ENCODE measurements at regions not wholly inside any gene's neighbourhood (a gene's known extent, or its start where the extent isn't known, plus 50 kb on each side); places are given as distances from the start of the nearest gene placed in this dataset.

GRCh38 chr10:1963341-1963740 is 226.0 kb upstream of the ADARB2 start:
- DNase-seq (ENCODE audit: low spot score) (no peak), ATAC-seq (no peak)
- intact Hi-C loops (cut with DNase I), result no loop called here

- intact Hi-C loops (cut with DNase I), result no loop called here
- ATAC-seq, result no peak
- no peak for DNase-seq (ENCODE audit: low spot score)
These were observed 224.7 kb upstream of the ADARB2 start for GRCh38 chr10:1961989-1962388.

DNA sequence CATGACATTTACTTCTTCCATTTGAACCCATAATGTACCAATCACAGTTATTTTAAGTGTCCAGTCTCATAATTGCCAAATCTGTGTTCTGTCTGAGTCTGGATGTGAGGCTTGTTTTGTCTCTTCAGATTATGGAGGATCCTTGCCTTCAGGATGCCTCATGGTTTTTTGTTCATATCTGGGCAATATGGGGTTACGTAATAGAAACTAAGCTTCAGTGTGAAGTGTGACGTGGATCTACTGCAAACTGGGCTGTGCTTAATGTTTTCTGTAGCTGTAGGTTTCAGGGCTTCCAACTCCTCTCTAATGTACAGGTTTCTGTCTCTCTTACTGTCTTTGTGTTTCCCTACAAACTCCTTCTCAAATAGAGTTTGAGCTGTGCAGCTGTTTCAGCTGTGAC is 223.7 kb upstream of the ADARB2 start:
- no peak for ATAC-seq
- intact Hi-C loops (cut with DNase I), result no loop called here

GRCh38 chr10:1957057-1957456 is 219.7 kb upstream of the ADARB2 start:
- ATAC-seq (no peak), DNase-seq (ENCODE audit: low spot score) (no peak)
- intact Hi-C loops (cut with DNase I), result no loop called here

More for the DNA sequence above, 223.7 kb upstream of the ADARB2 start:
- DNase-seq (ENCODE audit: low spot score), result no peak

GRCh38 chr10:1954300-1954699 is 217.0 kb upstream of the ADARB2 start:
- no peak for DNase-seq (ENCODE audit: low spot score)
- ATAC-seq, result no peak
- intact Hi-C loops (cut with DNase I), result no loop called here

DNA sequence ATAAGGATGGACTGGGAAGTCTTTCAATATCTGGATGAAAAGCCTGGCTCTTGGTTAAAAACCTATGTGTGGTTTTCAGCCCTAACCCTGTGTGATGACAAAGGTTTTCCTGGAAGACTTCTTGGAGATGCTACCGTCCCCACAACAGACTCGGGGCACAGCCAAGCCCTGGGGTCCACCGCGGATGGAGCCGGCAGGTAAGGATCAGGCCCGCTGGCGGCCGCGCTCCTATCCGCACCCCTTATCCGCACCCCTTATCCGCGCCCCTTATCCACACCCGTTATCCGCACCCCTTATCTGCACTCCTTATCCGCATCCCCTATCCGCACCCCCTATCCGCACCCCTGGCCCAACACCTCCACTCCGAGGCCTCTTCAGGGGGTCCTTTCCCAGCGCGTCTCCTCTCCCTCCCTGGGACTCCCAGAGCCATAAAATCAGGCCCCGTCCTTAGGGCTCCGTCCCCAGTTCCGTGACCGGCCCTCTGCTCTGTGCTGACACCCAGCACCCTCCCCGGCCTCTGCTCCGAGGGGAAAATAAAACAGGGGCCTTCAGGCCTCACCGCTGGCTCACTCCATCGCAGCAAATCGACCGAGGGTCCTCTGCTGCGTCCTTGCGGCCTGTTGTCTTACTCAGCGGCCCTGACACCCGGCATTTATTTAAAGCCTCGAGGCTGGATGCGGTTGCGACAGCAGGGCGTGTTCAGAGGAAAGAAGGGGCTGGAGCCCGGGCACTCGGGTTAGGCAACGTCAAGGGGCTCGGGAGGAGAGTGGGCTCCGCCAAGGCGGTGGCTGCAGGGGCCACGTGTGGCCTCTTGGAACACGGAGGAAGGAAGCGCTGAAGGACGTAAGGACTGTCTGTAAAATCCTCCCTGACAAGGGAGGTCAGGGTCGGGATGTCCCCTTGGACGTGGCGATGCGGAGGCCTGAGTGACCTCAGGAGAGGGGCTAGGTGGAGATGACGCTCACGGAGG is 215.1 kb upstream of the ADARB2 start:
- intact Hi-C loops (cut with DNase I), result no loop called here

GRCh38 chr10:1950803-1951495 is 213.6 kb upstream of the ADARB2 start:
- intact Hi-C loops (cut with DNase I), result no loop called here
- DNase-seq (ENCODE audit: low spot score) (no peak), ATAC-seq (peak; percentile 61)

More for the DNA sequence above, 215.1 kb upstream of the ADARB2 start:
- DNase-seq (ENCODE audit: low spot score) (no peak), ATAC-seq (no peak)

- DNase-seq (ENCODE audit: low spot score), result no peak
- intact Hi-C loops (cut with DNase I), result no loop called here
- ATAC-seq, result no peak
These were observed 210.2 kb upstream of the ADARB2 start for GRCh38 chr10:1947464-1948003.

- intact Hi-C loops (cut with DNase I), result no loop called here
- no peak for ATAC-seq
These were observed 207.2 kb upstream of the ADARB2 start for GRCh38 chr10:1944487-1944886.

GRCh38 chr10:1942478-1942877 is 205.2 kb upstream of the ADARB2 start:
- ATAC-seq, result no peak
- intact Hi-C loops (cut with DNase I), result no loop called here

More at GRCh38 chr10:1944487-1944886, 207.2 kb upstream of the ADARB2 start:
- no peak for DNase-seq (ENCODE audit: low spot score)

DNA sequence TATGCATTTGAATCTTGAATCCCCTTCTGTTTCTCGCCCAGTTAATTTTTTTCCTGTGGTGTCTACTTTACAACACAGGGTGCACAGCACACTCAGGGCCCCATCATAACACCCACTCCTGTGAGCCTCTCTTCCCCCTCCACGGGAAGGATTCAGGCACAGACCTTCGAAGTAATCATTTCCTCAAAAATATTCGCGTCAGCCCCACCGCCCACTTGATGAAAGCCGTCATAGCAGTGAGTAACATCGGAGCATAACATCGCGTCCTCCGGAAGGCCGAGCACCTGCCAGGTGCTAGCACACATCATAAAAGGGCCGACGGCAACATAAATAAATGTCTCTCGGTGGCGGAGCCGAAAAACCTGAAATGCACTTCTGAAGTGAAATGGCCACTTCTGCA is 201.7 kb upstream of the ADARB2 start:
- intact Hi-C loops (cut with DNase I), result no loop called here
- no peak for DNase-seq (ENCODE audit: low spot score)

More at GRCh38 chr10:1942478-1942877, 205.2 kb upstream of the ADARB2 start:
- no peak for DNase-seq (ENCODE audit: low spot score)

GRCh38 chr10:1938317-1938716 is 201.0 kb upstream of the ADARB2 start:
- DNase-seq (ENCODE audit: low spot score) (no peak), ATAC-seq (no peak)
- intact Hi-C loops (cut with DNase I), result no loop called here

More for the DNA sequence above, 201.7 kb upstream of the ADARB2 start:
- no peak for ATAC-seq

DNA sequence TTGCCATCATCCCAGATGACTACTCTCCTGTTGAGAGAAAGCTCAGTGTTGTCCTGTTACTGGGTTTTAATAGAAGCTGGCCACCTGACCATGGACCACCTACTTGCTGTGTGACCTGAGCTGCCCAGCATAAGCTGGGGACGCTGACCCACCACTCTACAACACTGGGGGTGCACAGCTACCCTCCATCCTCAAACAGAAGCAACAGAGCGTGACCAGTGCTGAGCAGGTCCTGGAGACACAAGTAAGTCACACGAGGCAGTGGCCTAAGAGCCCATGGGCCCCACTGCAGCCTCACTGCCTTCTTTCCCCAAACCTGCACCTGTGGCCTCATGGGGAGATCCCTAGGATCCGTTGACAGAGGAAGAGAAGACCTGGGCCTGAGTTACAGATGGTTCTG is 198.6 kb upstream of the ADARB2 start:
- ATAC-seq, result no peak
- intact Hi-C loops (cut with DNase I), result no loop called here
- DNase-seq (ENCODE audit: low spot score), result no peak

- ATAC-seq (no peak), DNase-seq (ENCODE audit: low spot score) (no peak)
- intact Hi-C loops (cut with DNase I), result no loop called here
These were observed 195.9 kb upstream of the ADARB2 start for GRCh38 chr10:1933215-1933614.

DNA sequence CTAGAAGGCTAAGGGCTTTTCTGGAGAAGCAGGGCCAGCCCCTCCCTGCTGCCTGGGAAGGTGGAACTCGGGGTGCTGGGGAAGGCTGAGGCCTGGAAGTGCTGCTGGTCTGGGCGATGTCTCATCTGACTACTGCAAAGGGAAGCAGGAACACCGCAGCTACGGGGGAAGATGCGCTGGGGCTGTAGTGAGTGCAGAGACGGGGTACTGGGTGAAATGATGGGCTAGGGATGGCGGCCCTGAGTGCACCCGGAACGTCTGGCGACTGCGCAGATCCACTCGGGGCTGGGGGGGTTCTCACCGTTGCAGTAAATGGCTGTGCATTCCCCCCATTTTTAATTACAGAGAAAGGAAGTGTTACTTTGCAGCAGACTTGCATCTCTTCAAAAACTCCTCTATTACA is 195.4 kb upstream of the ADARB2 start:
- intact Hi-C loops (cut with DNase I), result no loop called here
- no peak for DNase-seq (ENCODE audit: low spot score)
- ATAC-seq, result no peak

DNA sequence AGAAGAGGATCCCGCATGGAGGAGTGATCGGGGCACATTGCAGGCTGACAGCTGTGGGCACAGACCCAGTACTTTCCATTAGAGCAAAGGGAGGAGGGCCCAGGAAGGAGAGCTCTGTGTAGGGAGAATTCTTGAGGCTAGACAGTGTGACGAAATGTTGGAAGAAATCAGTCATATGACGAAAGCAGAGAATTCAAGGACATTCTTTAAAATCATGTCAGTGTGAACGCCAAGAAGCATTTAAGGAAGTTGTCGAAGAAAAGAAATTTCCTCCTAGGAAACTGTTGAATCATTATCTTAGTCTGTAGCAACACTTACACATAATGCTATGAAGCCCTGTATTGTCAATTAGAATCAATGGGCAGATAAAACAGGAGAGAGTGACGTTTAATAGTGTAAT is 191.3 kb upstream of the ADARB2 start:
- intact Hi-C loops (cut with DNase I), result no loop called here
- DNase-seq (ENCODE audit: low spot score) (no peak), ATAC-seq (no peak)

DNA sequence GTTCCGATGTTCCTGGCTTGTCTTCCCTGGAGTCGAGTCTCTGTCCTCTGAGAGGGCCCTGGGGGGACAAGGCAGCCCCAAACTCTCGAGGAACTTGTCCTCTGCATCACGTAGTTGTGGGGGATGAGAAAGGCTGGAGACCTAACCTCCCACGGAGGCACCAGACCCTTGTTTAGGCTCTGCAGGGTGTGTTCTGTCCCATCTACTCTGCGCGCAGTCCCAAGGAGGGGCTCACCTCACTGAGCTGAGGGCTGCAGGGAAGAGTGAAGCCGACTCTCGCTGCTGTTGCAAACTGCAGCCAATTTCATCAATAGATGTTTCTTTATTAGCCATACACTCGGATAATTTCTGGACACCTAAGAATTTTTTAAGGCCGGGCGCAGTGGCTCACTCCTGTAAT is 186.7 kb upstream of the ADARB2 start:
- DNase-seq (ENCODE audit: low spot score), result no peak
- intact Hi-C loops (cut with DNase I), result no loop called here
- no peak for ATAC-seq

DNA sequence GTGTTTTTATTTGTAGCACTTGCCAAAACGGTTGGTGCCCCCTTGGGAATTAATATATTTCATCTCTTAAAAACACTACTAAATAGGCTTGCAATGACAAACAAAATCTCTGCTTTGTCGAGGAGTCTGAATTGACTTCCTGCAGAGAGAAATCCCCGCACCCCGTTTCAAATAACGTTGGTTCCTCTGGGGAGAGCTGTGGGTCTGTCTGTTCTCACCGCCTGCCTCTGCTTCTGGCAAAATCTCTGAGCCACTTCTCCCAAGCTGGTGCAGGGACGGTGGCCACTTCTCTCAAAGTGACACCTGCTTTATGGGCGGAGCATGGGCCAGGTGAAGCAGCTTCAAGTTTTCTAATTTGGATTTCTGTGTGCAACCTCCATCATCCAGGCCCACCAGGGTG is 186.3 kb upstream of the ADARB2 start:
- intact Hi-C loops (cut with DNase I), result no loop called here
- DNase-seq (ENCODE audit: low spot score) (no peak), ATAC-seq (no peak)

- ATAC-seq, result no peak
- DNase-seq (ENCODE audit: low spot score), result no peak
- intact Hi-C loops (cut with DNase I), result no loop called here
These were observed 183.6 kb upstream of the ADARB2 start for GRCh38 chr10:1920941-1921340.

- DNase-seq (ENCODE audit: low spot score) (no peak), ATAC-seq (no peak)
- intact Hi-C loops (cut with DNase I), result no loop called here
These were observed 182.8 kb upstream of the ADARB2 start for GRCh38 chr10:1920127-1920526.

Data from sciatic nerve (tissue), 2 donors.